ENCODE measurements at regions not wholly inside any gene's neighbourhood (a gene's known extent, or its start where the extent isn't known, plus 50 kb on each side); places are given as distances from the start of the nearest gene placed in this dataset.

DNA sequence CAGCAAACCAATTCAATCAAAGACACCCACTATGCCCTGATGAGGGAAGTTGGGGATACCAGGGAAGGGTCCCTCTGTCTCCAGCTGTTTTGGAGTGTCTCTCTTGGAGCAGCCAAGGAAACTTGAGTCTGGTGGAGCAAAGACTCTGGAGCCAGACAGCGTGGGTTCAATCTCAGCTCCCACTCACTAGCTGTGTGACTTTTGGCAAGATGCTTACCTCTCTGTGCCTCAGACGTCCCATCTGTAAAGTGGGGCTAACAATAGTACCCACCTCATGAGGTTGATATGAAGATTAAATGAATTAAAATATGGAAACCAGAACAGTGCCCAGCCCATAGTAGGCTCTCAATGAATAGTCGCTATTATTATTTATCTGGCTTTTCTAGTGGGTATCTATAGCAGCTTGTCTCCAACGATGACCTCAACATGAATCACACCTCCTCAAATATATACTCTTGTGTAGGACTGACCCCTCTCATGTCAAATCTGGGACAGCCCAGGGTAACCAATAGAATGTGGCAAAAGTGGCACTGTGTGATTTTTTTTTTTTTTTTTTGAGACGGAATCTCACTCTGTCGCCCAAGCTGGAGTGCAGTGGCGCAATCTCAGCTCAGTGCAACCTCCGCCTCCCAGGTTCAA lies 99.2 kb upstream of the FOXP4 start:
- H3K27me3 Mint-ChIP-seq (ENCODE audit: low read depth) = peaks cover 81% of the 10 kb centered on the region
- Histone ChIP-seq H3K4me2 (ENCODE audit: insufficient read depth, insufficient read length, low read length) (no peak overlapping the region), H4K5ac (ENCODE audit: insufficient read length, low read depth, low read length) (no peak overlapping the region), H4K91ac (ENCODE audit: insufficient read length, low read depth, low read length) (no peak overlapping the region), H2AFZ (ENCODE audit: low read length) (no peak overlapping the region), H2BK5ac (ENCODE audit: insufficient read length, low read length) (no peak overlapping the region), H2BK15ac (ENCODE audit: low read depth, low read length) (no peak overlapping the region), H3K14ac (ENCODE audit: insufficient read depth, low read length) (no peak overlapping the region), H2BK20ac (ENCODE audit: low read depth, low read length, poor library complexity, severe bottlenecking) (no peak overlapping the region), H3K23ac (ENCODE audit: insufficient read length, low read depth, low read length) (no peak overlapping the region), H3K56ac (ENCODE audit: insufficient read length, low read depth, low read length) (no peak overlapping the region), H3K23me2 (ENCODE audit: insufficient read length, low read depth, low read length, poor library complexity, severe bottlenecking) (no peaks in the 10 kb centered on the region), H3K79me1 (ENCODE audit: insufficient read depth, low read depth, low read length, poor library complexity, severe bottlenecking) (no peaks in the 10 kb centered on the region), H2AK5ac (ENCODE audit: insufficient read length, low read length) (no peak overlapping the region), H3K9me3 (ENCODE audit: control insufficient read depth, low read depth, low read length) (no peaks in the 10 kb centered on the region), H2BK120ac (ENCODE audit: low read depth, low read length, poor library complexity, severe bottlenecking) (no peak overlapping the region), H3K79me2 (ENCODE audit: insufficient read depth, low read length) (no peaks in the 10 kb centered on the region), H3K9ac (ENCODE audit: extremely low read depth, insufficient read length, low read length) (no peak overlapping the region), H3K27me3 (ENCODE audit: insufficient read depth, low read length) (no peaks in the 10 kb centered on the region; the same call in 1 of the 2 replicates), H4K20me1 (ENCODE audit: control insufficient read depth, insufficient read depth, insufficient read length) (no peaks in the 10 kb centered on the region), H3K4me1 (ENCODE audit: insufficient read depth, low read length) (peaks cover 5% of the 10 kb centered on the region; the same call in 1 of the 2 replicates), H3K4ac (ENCODE audit: low read depth, low read length) (no peak overlapping the region), H2BK12ac (ENCODE audit: insufficient read length, low read depth, low read length) (no peak overlapping the region), H3K18ac (ENCODE audit: insufficient read length, low read depth, low read length) (no peak overlapping the region), H4K8ac (replicated peaks; ENCODE audit: insufficient read length, low read depth, low read length) (no peak overlapping the region), H3K27ac (ENCODE audit: insufficient read length, low read depth, low read length) (no peak overlapping the region), H3T11ph (ENCODE audit: low read length) (no peak overlapping the region)
- no peak overlapping the region for H3K27ac Mint-ChIP-seq
- WGBS (ENCODE audit: extremely low coverage, insufficient read length, low lambda C conversion rate) = no CpG with 5 or more reads among the region's 8 CpGs
- no peak overlapping the region for H3K4me3 Mint-ChIP-seq
- H3K4me1 Mint-ChIP-seq = peaks cover 37 to 38% of the 10 kb centered on the region in 2 experiments
- TF ChIP-seq, protein P1, sequence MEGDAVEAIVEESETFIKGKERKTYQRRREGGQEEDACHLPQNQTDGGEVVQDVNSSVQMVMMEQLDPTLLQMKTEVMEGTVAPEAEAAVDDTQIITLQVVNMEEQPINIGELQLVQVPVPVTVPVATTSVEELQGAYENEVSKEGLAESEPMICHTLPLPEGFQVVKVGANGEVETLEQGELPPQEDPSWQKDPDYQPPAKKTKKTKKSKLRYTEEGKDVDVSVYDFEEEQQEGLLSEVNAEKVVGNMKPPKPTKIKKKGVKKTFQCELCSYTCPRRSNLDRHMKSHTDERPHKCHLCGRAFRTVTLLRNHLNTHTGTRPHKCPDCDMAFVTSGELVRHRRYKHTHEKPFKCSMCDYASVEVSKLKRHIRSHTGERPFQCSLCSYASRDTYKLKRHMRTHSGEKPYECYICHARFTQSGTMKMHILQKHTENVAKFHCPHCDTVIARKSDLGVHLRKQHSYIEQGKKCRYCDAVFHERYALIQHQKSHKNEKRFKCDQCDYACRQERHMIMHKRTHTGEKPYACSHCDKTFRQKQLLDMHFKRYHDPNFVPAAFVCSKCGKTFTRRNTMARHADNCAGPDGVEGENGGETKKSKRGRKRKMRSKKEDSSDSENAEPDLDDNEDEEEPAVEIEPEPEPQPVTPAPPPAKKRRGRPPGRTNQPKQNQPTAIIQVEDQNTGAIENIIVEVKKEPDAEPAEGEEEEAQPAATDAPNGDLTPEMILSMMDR (conservative IDR thresholded peaks at IDR 0.05) = no peak
- H3K36me3 Mint-ChIP-seq (ENCODE audit: insufficient read depth in 1 of 3, low read depth in 3 of 3) = no peaks in the 10 kb centered on the region
- H3K9me3 Mint-ChIP-seq = no peaks in the 10 kb centered on the region
- no peak for DNase-seq
